K562 (cell line): ENCODE measurements at regions not wholly inside any gene's neighbourhood (a gene's known extent, or its start where the extent isn't known, plus 50 kb on each side); places are given as distances from the start of the nearest gene placed in this dataset.
"Not testable (repeated sequence)": the region's sequence is repeated elsewhere in the genome, so short reads cannot be mapped to it uniquely, and the experiment has no call there.

ENCODE experiments used
- BCL6 ChIP-seq: fragments of 250-450 bp; sonication (Bioruptor Pico); IDR thresholded peaks from 2 replicates; pipeline ENCODE4 v1.4.0; 2020
- CREB3 ChIP-seq: fragments of 450-650 bp; conservative IDR thresholded peaks from 2 replicates; pipeline ENCODE4 v1.6.1; 2016; ENCODE audit warnings: missing genetic modification characterization, low read depth, mild to moderate bottlenecking, missing compliant biosample characterization, moderate library complexity
- CREM ChIP-seq: IDR thresholded peaks from 2 replicates; pipeline ENCODE4 v1.6.1; 2014; ENCODE audit warnings: antibody characterized with exemption, low read depth
- CTCF ChIP-seq, 3 experiments: IDR thresholded peaks in 2 of 3; conservative IDR thresholded peaks in 1 of 3; 2 replicates each; pipeline ENCODE4 v1.5.1; 2011 to 2012; ENCODE audit warnings: low read length in 3 of 3, mild to moderate bottlenecking in 3 of 3, control low read depth in 2 of 3, improper control_type of control experiment in 1 of 3, inconsistent platforms in 1 of 3, low read depth in 1 of 3, mixed read lengths in 1 of 3, moderate library complexity in 1 of 3; ENCODE audit not compliant: insufficient read depth in 2 of 3
- MAFG ChIP-seq: fragments of 450-650 bp; conservative IDR thresholded peaks from 2 replicates; pipeline ENCODE4 v1.6.1; 2016; ENCODE audit warnings: missing genetic modification characterization, missing compliant biosample characterization
- MAX ChIP-seq: sonication (generic); formaldehyde crosslinking; IDR thresholded peaks from 2 replicates; pipeline ENCODE4 v1.9.0; 2022; ENCODE audit warnings: mild to moderate bottlenecking, missing genetic modification reagents
- NR1H2 ChIP-seq: sonication (generic); formaldehyde crosslinking; IDR thresholded peaks from 2 replicates; pipeline ENCODE4 v1.4.0; 2020; ENCODE audit warnings: mild to moderate bottlenecking, missing genetic modification reagents
- PML ChIP-seq: IDR thresholded peaks from 2 replicates; pipeline ENCODE4 v1.6.1; 2012; ENCODE audit warnings: low read length, inconsistent platforms
- POLR2AphosphoS5 ChIP-seq: IDR thresholded peaks from 2 replicates; pipeline ENCODE4 v1.6.1; 2011; ENCODE audit warnings: mild to moderate bottlenecking, low read depth, low read length, moderate library complexity; ENCODE audit not compliant: control insufficient read depth, insufficient read depth
- PRPF4 ChIP-seq: fragments of 200-400 bp; formaldehyde crosslinking; IDR thresholded peaks from one replicate; pipeline ENCODE4 v1.6.1; 2017; ENCODE audit warnings: low read length, low read depth, mild to moderate bottlenecking; ENCODE audit not compliant: insufficient read depth, poor library complexity, severe bottlenecking
- U2AF1 ChIP-seq: fragments of 200-400 bp; formaldehyde crosslinking; optimal IDR thresholded peaks from 2 replicates; pipeline ENCODE3; 2017; ENCODE audit warnings: mild to moderate bottlenecking, low read depth, low read length, moderate library complexity

- not testable (repeated sequence) for TF ChIP-seq U2AF1; MAX (CRISPR knock-in tag); BCL6 (CRISPR knock-in tag); MAFG (tag); CREM; CREB3; PRPF4; NR1H2 (CRISPR knock-in tag); POLR2AphosphoS5; CTCF (IDR thresholded peaks at IDR 0.05 in 2 of 3, conservative IDR thresholded peaks at IDR 0.05 in 1 of 3; ENCODE audit: insufficient read depth in 2 of 3, low read depth in 1 of 3, low read length in 3 of 3); PML
These were observed 336.2 kb upstream of the NCAM1 start for GRCh38 chr11:112624971-112625370.
